Activated CD8-positive, alpha-beta memory T cell treated with anti-CD3 and anti-CD28 coated beads for 24 hours (primary cell): ENCODE measurements at regions not wholly inside any gene's neighbourhood (a gene's known extent, or its start where the extent isn't known, plus 50 kb on each side); places are given as distances from the start of the nearest gene placed in this dataset.
"Not testable (repeated sequence)": the region's sequence is repeated elsewhere in the genome, so short reads cannot be mapped to it uniquely, and the experiment has no call there.

ENCODE experiments used
- DNase-seq: peaks from one replicate; pipeline ENCODE4 v3.0.0-alpha.2; 2020

DNA sequence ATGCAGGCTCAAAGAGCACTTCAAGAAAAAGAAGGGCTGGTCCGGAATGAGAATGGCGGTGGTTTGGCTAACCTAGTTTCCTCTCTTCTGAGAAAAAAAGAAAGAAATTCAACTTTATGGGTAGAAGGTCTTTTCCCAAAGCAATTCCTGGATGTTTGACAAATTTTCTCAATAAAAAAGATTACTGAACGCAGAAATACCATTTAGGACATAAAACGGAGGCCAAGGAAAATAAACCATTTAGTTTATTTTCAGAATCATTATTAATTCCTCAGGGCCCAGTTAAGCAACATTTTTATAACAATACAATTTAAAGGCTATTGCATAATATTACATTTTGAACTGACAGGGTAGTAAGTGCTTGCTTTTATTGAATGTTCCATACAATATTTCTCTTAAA lies 284.6 kb upstream of the ANKRD30A start:
- no peak for DNase-seq

DNA sequence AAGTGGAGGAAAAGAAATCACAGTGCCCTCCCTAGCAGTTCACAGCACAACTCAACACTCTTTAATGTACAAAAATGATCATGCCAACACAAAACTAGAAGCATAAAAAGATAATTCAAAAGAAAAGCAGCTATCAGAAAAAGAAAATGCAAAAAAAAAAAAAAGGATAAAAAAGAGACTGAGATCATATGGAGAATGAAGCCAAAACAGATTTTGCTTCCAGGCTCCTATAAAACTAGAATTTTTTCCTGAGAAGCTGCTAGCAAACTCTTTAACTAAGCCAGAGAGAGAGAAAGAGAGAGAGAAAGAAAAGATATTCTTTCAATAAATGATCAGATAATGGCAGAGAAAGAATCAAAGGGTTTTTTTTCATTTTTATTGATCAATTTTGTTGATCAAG lies 288.0 kb upstream of the ANKRD30A start:
- no peak for DNase-seq

DNA sequence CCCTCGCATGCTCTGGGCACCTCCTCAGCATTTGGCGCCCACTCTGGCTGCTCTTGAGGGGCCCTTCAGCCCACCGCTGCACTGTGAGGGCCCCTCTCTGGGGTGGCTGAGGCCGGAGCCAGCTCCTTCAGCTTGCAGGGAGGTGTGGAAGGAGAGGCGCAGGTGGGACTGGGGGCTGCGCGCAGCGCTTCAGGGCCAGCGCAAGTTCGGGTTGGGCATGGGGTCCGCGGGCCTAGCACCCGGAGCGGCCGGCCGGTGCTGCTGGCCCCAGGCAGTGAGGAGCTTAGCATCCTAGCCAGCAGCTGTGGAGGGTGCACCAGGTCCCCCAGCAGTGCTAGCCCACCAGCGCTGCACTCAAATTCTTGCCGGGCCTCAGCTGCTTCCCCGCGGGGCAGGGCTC lies 305.6 kb upstream of the ANKRD30A start:
- DNase-seq, result no peak

DNA sequence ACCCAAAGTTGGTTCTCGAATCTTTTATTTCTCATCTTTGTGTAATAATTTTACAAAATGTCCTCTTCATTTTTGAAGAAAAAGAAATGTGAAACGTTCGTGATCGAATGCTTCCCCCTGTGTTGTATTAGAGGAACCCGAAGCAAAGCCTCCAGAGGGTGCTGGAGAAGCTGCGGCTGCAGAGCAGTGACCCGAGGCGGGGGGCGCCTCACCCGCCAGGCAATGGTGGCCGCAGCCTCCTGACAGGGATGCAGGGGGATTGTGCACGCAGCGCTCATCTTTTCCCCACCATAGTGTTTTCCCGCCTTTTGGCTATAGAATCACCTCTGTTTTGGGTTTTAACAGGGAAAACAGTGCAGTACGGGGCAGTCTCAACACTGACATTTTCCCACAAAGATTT lies 307.5 kb upstream of the ANKRD30A start:
- DNase-seq, result no peak

DNA sequence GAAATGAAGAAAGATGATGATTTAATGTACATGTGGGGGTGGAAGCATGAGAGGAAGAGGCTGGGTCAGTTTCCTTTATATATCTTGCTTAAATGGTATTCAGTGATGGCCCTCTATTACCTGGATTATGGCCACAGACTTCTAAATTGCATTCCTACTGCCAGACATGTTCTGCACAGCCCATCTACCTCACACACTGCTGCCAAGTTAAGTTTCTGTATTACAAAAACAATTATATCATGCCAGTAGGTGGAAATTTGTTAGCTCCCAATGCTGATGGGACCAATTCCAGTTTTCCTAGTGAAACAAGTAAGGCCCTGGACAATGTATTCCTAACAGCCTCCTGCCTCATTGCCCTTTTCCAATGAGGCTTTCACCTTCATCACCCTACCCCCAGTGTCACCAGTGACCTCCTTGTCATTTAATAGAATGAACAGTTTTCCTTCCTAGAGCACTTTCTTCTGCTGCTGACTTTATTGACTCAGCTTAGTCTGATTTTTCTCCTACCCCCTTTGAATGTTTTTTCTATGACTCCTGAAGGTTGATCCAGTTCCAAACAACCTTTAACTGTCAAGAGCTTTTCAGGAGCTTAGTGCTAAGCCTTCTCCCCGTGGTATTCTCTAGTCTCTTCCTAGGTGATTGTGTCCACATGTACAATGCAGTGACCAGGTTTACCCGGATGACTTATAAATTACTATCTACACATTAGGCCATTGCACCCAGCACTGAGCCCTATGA lies 316.6 kb upstream of the ANKRD30A start:
- no peak for DNase-seq

DNA sequence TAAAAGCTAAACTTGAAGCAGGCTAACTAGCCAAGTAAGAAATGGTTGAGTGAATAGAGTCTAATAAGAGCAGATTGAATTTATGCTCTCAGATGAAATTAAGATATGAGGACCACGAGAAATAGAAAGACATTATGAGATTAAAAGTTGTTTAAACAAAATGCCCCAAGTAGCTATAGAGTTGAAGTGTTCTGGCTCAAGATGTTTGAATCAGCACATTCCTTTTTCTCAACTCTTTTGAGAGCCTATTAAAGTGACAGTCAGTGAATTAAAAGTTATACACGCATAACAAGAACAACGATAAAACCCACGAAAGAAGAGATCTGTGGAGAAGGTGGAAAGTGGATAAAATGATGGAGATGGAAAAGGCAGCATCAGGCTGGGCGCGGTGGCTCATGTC lies 322.2 kb upstream of the ANKRD30A start:
- no peak for DNase-seq

DNA sequence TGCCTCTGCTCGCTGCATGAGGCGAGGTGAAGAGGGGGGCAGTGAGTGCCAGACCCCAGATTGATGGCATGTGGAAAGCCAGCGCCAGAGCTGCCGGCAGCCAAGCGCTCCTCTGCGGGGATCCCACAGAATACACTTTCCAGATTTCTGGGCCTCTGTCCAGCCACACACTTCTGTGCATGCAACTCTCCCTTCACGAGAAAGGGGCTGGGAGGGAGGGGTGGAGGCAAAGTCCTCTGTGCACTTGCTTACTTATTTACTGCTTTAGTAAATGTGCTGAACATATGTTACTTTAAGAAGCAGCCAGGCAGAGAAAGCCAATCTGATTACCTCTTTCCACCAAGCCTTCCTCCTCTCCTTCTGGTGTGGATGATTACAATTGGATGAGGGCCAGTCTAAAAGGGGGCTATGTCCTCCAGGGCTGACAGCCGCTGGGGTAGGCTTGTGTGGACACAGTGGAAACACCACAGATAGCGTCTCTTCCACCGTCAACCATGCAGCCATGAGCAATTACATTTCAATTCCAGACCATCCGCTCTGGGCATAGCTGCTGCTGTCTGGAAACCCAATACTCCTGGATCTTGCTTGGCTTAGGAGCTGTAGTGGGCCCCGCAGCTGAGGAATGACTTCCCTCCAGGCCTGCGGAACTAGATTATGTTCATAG lies 322.8 kb upstream of the ANKRD30A start:
- no peak for DNase-seq

DNA sequence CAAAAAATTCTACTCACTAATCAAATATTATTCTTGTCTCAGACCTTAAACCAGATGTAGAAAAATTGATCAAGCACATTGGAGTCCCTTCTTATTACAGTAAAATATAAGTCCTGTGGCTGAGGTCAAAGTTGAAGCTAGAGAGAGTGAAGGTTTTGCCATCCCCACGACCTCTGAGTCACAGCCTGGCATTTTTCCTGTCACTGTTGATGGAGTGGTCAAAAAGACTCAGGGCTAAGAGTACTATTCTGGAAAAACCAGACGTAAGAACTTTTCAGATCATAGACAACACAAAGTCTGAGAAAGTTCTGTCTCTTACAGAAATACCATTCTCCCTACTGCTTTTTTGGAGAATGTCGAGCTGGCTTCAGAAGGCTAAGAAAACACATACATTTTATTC lies 323.7 kb upstream of the ANKRD30A start:
- no peak for DNase-seq

DNA sequence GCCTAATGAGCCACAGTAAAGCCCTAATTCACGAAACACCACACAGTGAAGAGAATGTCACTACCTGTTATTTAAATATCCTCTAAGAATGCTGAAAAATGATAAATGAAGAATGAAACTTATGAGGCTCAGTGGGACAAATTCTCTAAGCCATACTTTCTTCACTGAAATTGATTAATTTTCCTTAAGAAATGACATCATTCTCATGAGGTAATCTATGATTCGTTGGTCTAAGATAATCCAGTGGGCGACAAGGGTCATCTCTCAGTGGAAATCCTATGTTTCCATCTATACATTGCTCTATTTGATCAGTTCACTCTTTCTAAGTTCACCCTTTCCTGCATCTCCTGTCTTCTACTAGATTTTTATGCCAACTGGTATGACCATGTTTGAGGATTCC lies 330.4 kb upstream of the ANKRD30A start:
- DNase-seq, result no peak

DNA sequence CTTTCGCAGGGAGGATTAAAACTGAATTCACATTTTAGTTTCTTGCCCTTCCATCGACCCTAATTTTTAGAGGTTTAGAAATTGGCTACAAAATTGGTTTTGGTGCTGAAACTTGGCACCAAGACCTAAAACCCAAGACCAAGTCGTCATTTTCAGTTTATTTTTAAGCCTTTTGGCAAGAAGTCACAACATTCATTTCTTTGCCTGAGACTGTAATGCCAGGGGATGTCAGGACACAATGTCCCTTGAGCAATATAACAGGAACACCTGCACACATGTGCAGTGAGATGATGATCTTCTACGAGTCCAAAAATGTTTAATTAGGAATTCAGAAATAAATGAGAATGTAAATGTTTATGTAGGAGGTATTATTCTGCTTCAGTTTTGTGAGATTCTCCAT lies 335.4 kb upstream of the ANKRD30A start:
- no peak for DNase-seq

DNA sequence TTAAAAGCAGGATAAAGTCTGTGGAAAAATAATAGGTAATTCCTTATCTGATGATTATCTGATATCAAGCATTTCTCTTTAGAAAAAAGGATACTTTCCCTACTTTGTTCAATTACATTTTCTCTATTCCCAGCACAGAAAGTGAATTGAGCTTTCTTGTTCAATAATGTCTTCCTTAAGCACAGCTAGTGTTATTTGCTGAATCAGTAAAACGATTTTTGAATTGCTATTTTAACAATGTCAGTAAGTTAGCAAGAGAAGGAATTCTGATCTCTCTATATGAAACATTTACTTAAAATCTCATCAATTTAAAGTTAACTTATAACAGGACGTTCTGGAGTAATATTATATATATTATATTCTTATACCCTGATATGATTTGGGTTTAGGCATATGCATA lies 337.2 kb upstream of the ANKRD30A start:
- DNase-seq, result no peak

DNA sequence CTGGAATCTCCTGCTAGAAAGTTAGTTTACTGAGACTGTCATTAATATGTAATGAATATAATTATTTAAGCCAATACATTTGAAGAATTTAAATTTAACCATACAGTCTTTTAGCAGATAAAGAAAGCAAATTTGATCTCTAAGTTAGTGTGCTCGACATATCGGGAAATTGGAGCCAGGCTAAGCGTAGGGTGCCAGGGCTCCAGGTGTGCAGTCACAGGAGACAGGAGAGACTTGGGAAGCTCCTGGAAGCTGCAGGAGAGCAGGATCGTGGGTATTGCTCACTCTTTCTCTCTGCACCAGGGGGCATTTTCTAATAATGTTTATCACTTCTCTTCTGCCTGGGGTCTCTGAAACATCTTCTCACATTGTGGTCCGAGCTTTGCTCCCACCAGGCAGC lies 342.0 kb upstream of the ANKRD30A start:
- DNase-seq, result no peak

DNA sequence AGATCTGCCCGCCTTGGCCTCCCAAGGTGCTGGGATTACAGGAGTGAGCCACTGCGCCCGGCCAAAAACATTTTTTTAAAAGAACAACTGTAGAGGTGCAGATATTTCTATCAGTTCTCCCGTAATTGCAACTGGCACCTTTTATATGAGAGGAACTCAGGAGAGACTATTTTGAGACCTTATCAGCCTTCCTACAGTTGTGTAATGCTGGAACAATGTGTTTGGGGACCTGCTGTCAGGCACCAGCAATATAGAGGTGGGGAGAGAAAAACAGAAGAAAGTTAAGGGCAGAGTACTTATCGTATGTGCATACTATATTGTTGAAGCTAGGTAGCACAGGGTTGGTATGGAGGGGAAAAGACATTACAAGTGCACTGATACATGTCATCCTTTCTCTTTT lies 343.8 kb upstream of the ANKRD30A start:
- no peak for DNase-seq

DNA sequence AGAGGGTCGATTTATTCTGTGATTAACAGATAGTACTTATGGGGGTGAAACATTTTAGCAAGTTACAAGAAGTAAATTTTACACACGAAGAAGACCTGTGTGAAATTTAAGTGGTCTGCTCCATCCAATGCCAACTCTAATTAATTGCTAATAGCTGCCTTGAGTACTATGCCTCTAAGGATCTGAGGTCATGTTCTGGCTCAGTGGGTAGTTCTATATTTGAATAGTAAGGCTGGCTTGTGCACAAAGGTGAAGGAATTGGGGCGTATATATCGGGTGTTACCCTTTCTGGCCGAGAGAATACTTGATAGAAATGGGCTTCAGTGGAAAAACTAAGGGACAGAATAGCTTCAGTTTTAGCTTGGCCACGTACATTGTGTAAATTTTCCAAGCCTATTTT lies 345.2 kb upstream of the ANKRD30A start:
- no peak for DNase-seq

DNA sequence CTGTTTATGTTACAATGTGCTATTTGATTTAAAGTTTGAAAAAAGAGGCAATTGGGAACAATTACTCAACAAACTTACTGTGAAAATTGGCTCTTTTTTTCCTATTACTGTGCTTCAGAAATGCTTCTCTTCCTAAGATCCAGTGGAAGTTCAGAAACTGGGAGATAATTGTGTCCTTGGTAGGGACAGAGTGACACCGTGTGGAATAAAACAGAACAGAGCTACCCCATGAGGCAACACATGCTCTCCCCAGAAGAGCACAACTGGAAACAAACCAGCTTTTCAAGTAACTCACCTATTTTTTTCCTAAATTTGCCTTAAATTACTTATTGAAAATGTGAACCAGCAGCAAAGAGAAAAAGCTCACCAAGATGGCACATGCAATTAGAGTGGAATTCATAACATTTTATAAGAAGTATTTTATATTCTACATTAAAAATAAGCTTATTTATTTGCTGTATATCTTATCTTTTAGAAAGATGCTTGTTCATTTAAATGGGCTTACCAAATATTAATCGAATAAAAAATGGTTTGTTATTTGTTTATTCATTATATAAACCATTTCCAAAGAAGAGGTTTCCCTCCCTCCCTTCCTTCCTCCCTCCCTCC lies 346.1 kb upstream of the ANKRD30A start:
- no peak for DNase-seq

DNA sequence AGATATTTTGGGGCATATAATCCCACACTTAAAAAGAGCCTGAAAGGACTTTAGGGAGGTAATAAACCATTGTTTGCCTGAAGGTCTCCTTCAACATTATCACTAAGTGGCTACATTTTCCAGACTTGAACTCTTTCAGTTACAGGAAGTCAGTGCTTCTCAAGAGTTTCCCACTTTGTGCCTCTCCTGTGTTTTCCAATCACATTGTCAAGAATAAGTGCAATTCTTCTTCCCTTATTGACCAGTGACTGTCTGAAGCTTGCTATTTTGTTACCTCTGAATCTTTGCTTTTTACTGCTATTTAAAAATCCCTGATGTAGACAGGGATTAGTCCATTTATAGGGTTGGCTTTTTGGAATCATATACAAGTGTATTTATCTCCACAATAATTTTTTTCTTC lies 346.7 kb upstream of the ANKRD30A start:
- DNase-seq, result no peak

DNA sequence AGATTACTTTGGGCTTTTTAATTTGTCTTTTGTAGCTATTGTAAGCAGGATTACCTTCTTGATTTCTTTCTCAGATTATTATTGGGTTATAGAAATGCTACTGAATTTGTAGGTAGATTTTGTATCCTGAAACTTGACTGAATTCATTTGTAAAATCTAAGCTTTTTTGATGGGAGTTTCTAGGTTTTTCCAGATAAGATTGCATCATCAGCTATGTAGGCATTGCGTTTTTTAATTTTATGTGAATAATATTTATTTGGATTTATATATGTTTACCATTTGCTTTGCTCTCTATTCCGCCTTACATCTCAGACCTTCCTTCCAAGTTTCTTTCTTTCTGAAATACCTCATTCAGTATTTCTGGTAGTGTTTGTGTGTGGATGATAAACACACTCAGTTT lies 351.7 kb upstream of the ANKRD30A start:
- no peak for DNase-seq

DNA sequence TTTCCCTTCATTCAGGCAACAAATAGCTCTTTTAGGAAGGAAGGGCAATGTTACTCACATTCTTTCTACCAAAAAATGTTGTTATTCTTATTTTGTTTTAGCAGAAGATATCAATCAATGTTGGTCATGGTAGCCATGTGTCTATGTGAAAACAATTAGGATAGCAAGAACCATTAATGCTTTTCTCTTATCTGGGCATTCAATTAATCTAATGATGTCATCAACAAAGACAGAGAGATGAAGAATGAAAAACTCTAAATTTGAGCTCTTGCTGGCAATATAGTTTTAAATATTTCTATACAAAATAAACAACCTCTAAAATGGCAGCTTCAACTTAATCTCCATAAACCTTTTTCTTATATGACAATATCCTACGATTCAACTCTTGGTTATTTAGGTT lies 353.7 kb upstream of the ANKRD30A start:
- no peak for DNase-seq

DNA sequence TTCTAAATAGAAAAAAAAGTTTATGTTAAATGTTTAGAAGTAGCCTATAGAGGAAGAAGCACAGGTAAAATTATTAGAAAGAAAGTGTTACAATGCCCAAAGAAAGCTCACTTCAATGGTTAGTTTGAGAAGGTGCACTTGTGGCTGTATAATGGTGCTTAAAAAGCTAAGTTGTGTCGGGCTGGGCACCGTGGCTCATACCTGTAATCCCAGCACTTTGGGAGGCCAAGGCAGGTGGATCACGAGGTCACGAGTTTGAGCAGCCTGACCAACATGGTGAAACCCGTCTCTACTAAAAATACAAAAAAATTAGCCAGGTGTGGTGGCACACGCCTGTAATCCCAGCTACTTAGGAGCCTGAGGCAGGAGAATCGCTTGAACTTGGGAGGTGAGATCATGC lies 355.7 kb upstream of the ANKRD30A start:
- DNase-seq, result not testable (repeated sequence)

DNA sequence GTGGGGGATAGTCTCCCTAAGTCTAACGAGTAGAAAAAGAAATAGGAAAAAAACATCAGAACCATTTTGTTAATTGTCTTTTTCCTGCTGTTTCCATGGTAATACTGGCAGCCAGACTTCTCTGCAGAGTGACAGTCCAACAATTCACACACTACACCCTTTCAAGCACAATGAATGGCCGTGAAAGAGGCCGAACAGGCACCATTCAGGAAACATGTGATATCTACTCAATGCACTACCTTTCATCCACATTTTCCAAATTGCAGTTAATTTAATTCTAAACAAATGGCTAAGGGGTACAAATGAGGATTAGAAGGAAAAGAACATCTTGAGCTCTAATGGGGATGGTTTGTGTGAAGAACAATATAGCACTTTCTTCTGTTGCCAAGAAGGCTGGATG lies 358.5 kb upstream of the ANKRD30A start:
- no peak for DNase-seq

DNA sequence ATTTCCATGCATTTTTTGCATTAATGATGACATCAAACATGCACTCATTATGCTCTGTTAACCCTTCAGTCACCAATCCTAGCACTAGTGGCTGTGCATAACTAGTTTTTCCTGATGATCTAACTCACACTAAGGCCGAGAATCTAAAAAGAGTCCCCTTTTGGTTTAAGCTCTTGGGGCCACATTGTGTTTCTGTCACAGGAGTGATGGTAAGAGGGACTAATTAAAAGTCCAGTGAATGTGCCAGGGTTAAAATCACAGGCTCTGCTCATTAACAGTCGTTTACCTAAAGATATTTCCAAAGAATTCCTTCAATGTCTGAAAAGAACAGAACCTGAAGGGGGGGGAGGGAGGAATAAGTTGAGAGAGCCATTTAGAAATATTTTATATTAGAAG lies 359.0 kb upstream of the ANKRD30A start:
- DNase-seq, result no peak

DNA sequence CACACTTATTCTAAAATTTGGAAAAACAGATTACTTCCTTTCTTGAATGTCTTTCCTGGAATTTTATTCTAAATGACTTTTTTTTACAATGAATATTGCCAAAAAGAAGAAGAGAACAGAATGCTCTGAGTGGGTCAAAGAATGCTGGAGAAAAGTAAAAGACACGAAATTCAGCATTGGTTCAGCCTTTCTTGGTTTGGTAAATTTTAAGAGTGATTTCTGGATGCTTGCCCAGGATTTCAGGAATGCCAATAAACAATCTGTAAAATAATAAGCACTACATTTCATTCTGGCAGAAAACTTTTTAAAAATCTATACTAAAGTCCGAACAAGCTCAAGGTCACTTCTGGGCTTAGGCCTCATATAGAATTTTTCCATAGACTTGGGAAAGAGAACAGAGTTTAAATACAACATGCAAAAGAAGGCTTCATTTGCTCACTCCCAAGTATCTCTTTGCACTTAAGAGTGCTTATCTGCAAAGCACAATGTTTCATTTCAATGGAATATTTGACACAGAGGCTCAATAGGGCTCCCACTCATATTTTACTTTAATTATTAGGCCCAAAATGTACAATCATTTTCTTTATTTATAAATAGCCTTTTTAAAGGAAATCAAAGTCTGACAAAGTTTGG lies 359.5 kb upstream of the ANKRD30A start:
- no peak for DNase-seq

DNA sequence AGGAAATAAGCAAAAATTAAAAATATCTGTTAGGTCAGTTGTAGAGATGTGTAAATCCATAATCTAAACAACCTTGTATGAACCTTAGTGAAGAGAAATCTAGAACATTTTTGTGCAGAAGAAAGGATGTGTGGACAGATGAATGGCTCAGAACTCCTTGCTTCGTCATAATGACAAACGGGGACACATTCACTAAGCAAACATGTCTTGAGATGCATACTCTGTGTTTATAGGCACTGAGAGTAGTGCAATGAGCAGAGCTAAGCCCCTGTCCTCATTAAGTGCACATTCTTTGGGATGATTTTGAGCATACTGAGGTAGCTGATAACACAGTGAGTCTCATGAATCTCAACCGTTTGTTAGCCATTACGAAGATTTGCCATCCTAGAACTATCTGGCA lies 360.6 kb upstream of the ANKRD30A start:
- DNase-seq, result no peak

DNA sequence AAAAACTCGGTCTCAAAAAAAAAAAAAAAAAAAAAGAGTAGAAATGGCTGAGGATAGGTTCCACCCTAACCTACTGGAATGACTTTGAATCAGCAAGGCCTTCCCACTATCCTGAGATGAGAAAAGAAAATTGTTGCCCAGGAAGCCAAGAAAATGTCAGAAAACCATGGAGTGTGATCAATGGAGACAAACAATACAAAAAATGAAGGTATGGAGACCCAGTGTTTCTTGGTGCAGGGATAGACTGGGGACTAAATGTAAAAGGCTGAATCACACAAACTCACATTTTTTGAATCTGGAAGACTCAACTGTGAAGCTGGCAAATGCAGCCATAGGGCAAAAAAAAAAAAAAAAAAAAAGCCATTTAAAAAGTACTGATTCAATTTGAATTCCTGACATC lies 364.3 kb upstream of the ANKRD30A start:
- DNase-seq, result no peak
